Mucosa of rectum (tissue), 2 donors: ENCODE measurements at regions not wholly inside any gene's neighbourhood (a gene's known extent, or its start where the extent isn't known, plus 50 kb on each side); places are given as distances from the start of the nearest gene placed in this dataset.

ENCODE experiments used
- H3K27ac ChIP-seq, 2 donors: one replicate each; pipeline ENCODE4 v1.7.0; 2013; ENCODE audit warnings: inconsistent platforms in 2 of 2, low read depth in 2 of 2, low read length in 2 of 2
- H3K27me3 ChIP-seq, 2 donors: one replicate each; pipeline ENCODE4 v1.7.0; 2013; ENCODE audit warnings: low read length in 2 of 2; ENCODE audit not compliant: control insufficient read depth in 2 of 2, insufficient read depth in 2 of 2
- H3K36me3 ChIP-seq, 2 donors: one replicate each; pipeline ENCODE4 v1.7.0; 2013; ENCODE audit warnings: low read length in 2 of 2; ENCODE audit not compliant: control insufficient read depth in 2 of 2, insufficient read depth in 2 of 2
- H3K4me1 ChIP-seq, 2 donors: one replicate each; pipeline ENCODE4 v1.7.0; 2013; ENCODE audit warnings: low read length in 2 of 2, mild to moderate bottlenecking in 1 of 2; ENCODE audit not compliant: control insufficient read depth in 2 of 2, insufficient read depth in 2 of 2
- H3K4me3 ChIP-seq, 2 donors: one replicate each; pipeline ENCODE4 v1.7.0; 2013; ENCODE audit warnings: low read length in 2 of 2
- H3K9ac ChIP-seq, 2 donors: one replicate each; pipeline ENCODE4 v1.7.0; 2013; ENCODE audit warnings: low read length in 2 of 2, low read depth in 1 of 2, mild to moderate bottlenecking in 1 of 2
- H3K9me3 ChIP-seq, 2 donors: one replicate each; pipeline ENCODE4 v1.7.0; 2013; ENCODE audit warnings: low read length in 2 of 2; ENCODE audit not compliant: control insufficient read depth in 2 of 2
- donor health status: healthy.
- donor health status: Normal muscosa, but diverticular disease.

DNA sequence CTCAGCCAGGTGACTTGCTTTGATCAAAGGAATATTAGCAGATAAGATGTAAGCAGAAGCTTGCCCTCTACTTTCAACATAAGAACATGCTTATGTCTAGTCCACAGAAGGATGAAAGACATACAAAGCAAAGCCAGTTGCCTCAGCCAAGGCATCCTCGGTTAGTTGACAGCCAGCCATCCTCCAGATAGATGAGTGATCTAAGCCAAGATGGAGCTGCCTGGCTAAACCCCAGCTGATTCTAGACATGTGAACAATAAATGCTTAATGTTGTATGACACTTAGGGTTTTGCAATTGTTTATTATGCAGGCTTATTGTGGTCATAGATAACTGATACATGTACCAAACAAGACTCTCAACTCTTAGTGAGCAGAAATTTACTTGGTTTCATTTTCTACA lies 157.6 kb upstream of the TMTC2 start:
- Histone ChIP-seq H3K36me3 (no peaks in the 10 kb centered on the region), H3K27ac (no peak overlapping the region), H3K4me1 (no peaks in the 10 kb centered on the region), H3K27me3 (no peaks in the 10 kb centered on the region), H3K4me3 (no peak overlapping the region), H3K9me3 (no peaks in the 10 kb centered on the region), H3K9ac (no peak overlapping the region)

DNA sequence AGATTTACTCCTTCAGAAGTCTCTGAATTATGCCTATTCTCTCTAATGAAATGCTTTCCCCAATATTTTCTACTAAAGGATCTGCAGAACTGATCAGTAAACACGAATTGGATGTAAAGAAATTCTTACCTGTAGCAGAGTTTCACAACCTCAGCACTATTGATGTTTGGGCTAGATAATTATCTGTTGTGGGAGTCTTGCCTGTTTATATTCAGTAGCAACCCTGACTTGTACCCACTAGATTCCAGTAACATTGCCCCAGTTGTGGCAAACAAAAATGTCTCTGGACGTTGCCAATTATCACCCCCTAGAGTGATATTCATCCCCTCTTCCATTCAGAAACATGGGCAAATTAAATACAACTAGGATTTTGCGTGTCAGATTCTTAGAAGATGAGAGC lies 156.8 kb upstream of the TMTC2 start:
- H3K4me3 ChIP-seq = no peak overlapping the region
- no peaks in the 10 kb centered on the region for H3K27me3 ChIP-seq
- H3K27ac ChIP-seq = no peak overlapping the region

DNA sequence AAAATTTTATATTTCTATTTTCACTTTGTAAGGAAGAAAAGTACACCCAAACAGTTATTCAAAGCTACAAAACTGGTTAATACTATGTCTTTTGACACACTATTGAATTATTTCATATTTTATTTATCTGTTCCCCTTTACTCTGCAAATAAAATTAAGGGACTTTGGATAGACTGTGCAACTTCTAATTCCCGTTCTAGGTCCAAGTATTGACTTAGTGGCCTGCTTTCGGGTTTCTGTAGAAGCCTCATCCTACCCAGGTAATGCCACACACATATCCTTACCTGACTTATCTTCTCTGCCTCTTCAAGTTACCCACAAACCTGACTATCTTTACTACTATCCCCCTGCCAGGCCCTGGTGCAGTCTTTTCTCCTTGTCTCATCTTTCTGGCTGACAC lies 156.3 kb upstream of the TMTC2 start:
- no peaks in the 10 kb centered on the region for H3K9me3 ChIP-seq
- H3K36me3 ChIP-seq = no peaks in the 10 kb centered on the region
- H3K27ac ChIP-seq = no peak overlapping the region
- H3K9ac ChIP-seq = no peak overlapping the region
- no peak overlapping the region for H3K4me3 ChIP-seq
- H3K4me1 ChIP-seq = no peaks in the 10 kb centered on the region
- no peaks in the 10 kb centered on the region for H3K27me3 ChIP-seq

More for the DNA sequence above, 156.8 kb upstream of the TMTC2 start:
- Histone ChIP-seq H3K36me3 (no peaks in the 10 kb centered on the region), H3K9ac (no peak overlapping the region), H3K4me1 (no peaks in the 10 kb centered on the region), H3K9me3 (no peaks in the 10 kb centered on the region)

DNA sequence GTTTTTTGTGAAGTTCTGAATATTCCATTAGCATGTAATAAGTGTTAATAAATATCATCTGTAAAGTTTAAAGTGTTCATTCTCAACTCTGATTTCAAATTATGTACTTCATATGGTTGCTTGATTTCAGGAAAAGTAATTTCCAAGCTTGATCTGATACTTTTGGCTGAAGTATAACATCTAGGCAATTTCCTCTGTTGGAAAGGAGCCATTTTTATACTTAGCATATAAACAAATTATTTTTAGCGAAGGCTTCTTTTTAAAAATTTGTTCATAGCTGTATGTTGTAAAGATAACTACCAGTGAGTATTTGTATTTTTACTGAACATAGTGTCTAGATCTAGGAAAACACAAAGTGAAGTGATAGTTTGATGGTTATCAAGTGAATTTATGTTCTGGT lies 153.4 kb upstream of the TMTC2 start:
- Histone ChIP-seq H3K9me3 (no peaks in the 10 kb centered on the region), H3K27ac (no peak overlapping the region), H3K9ac (no peak overlapping the region), H3K36me3 (no peaks in the 10 kb centered on the region), H3K4me3 (no peak overlapping the region), H3K27me3 (no peaks in the 10 kb centered on the region), H3K4me1 (no peaks in the 10 kb centered on the region)

DNA sequence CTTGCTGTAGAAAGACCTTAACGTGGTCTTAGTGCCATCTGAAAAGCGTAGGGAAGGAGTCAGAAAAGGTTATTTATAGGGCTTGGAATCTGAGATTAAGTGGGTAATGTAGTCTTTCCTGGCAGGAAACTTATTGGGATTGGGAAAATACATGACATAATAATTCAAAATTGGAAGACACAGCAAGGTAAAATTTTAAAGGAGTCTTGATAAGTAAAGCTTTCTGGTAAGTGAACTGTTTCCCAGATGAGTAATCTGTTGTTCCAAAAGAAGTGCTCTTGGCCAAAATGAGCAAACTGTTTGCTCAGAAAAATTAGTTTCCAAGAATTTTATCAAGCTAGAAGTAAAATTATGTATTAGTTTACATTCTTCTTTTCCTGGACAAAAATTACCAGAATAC lies 149.3 kb upstream of the TMTC2 start:
- Histone ChIP-seq H3K4me3 (no peak overlapping the region), H3K36me3 (no peaks in the 10 kb centered on the region), H3K4me1 (no peaks in the 10 kb centered on the region), H3K9ac (no peak overlapping the region), H3K9me3 (no peaks in the 10 kb centered on the region), H3K27ac (no peak overlapping the region), H3K27me3 (no peaks in the 10 kb centered on the region)

DNA sequence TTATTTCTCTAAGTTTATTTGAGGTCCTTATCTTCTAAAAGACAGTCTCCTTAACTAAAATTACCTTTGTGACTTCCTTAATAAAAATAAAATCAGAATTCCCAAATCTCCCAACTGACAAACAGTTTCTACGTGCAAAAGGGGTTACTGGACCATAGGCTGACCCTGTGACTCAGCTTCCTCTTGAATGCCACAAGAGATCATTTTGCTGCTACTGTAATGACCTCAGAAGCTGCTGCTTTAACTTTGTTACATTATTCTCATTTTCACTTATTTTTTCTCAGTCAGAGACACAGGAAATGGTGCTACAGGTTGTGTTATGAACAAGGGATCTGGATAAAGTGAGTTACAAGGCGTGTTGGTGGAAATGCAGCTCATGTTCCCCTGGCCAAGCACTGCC lies 132.2 kb upstream of the TMTC2 start:
- no peak overlapping the region for H3K27ac ChIP-seq
- H3K4me1 ChIP-seq = no peaks in the 10 kb centered on the region
- H3K4me3 ChIP-seq = no peak overlapping the region
- no peaks in the 10 kb centered on the region for H3K27me3 ChIP-seq
- no peaks in the 10 kb centered on the region for H3K36me3 ChIP-seq
- H3K9ac ChIP-seq = no peak overlapping the region
- H3K9me3 ChIP-seq = no peaks in the 10 kb centered on the region

DNA sequence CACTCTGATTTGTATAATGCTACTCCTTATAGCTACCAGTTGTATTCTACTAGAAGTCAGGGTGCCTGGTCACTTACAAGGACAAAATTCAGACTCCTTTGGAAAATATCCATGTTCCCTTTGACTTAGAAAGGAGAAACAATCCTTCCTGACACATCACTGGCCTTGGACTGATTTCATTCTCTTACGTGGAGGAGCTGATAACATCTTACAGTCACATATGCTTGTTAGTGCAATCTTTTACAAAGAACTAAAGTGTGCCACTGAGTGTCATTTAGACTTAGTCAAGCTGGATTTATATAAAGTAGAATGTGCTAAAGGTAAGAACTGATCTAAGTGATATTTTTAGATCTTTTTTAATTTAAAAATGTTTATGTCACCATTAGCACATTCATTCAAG lies 131.0 kb upstream of the TMTC2 start:
- Histone ChIP-seq H3K36me3 (no peaks in the 10 kb centered on the region), H3K4me1 (no peaks in the 10 kb centered on the region), H3K27ac (no peak overlapping the region), H3K27me3 (no peaks in the 10 kb centered on the region), H3K9me3 (no peaks in the 10 kb centered on the region), H3K4me3 (no peak overlapping the region), H3K9ac (no peak overlapping the region)

DNA sequence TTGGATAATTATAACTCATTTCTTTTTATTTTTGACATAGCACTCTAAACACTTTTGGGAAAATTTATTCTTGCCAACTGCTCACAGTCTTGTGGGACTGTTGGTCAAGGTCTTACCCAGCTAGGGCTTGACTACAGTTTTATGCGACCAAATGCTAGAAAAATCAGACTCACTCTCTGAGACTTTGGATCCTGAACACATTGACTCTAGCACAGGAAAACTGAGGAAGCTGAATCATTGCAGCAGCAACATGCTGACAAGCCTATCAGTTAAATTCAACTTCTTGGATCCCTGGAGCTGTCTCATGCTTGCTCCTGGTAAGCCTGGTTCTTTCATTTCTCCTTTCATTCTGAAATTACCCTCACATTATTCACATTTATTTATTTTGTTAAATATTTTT lies 120.7 kb upstream of the TMTC2 start:
- H3K9me3 ChIP-seq = no peaks in the 10 kb centered on the region
- H3K4me3 ChIP-seq = no peak overlapping the region
- no peak overlapping the region for H3K27ac ChIP-seq
- H3K36me3 ChIP-seq = no peaks in the 10 kb centered on the region
- no peaks in the 10 kb centered on the region for H3K4me1 ChIP-seq
- no peak overlapping the region for H3K9ac ChIP-seq
- no peaks in the 10 kb centered on the region for H3K27me3 ChIP-seq

DNA sequence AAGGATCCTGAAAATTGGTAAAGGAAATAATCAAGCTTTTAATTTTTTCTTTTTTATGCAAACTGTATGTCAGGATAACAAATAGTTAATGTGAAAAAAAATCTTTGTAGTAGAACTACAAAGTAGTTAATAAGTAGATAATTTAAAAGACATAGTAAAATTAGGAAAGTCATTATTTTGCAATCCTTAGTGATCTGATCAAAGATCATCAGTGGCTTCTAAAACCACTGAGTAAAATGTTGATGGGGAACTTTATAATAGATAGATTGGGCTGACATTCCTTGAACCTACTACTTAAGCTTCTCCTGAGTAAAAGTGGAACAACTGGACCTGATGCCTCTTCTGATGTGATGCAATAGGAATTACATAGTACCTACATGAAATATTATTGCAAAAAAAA lies 119.0 kb upstream of the TMTC2 start:
- Histone ChIP-seq H3K27ac (no peak overlapping the region), H3K27me3 (no peaks in the 10 kb centered on the region), H3K9ac (no peak overlapping the region), H3K36me3 (no peaks in the 10 kb centered on the region), H3K9me3 (no peaks in the 10 kb centered on the region), H3K4me1 (no peaks in the 10 kb centered on the region), H3K4me3 (no peak overlapping the region)

DNA sequence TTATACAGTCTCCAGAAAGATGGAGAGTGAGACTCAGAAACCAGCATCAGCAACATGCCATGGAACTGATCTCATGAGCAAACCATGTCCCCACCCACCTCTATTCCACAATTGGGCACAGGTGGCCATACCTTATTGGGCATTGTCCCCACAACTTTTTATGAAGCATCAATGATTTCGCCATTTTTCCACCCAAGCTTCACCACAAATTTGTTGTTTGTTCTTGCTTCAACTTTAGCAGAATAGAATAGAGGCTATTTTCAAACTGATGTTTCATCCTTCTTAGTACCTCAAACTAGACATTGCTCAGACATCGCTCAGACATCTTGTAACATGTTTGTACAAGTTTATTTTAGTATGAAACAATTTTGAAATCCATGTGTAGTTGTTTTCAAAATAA lies 112.5 kb upstream of the TMTC2 start:
- Histone ChIP-seq H3K27me3 (no peaks in the 10 kb centered on the region), H3K9ac (no peak overlapping the region), H3K4me3 (no peak overlapping the region), H3K36me3 (no peaks in the 10 kb centered on the region), H3K27ac (no peak overlapping the region), H3K9me3 (no peaks in the 10 kb centered on the region), H3K4me1 (no peaks in the 10 kb centered on the region)

DNA sequence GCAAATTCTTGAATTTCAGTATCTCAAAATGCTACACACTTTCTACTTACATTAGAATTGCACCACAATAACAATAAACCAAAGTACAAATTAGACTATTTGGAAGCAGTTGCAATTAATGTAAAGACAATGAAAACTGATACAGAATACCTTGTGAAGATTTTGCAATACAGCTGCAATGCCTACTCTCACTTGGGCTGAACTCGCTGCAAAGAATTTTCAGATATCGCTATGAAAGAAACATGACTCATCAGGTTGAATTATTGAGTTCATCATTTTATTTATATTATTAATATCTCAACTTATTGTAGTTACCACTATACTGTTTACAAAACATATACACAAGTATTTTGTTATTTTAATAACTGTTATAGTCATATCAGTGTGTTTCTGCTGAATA lies 108.0 kb upstream of the TMTC2 start:
- H3K36me3 ChIP-seq = no peaks in the 10 kb centered on the region
- H3K4me3 ChIP-seq = no peak overlapping the region
- H3K4me1 ChIP-seq = no peaks in the 10 kb centered on the region
- H3K9ac ChIP-seq = no peak overlapping the region
- no peak overlapping the region for H3K27ac ChIP-seq
- H3K27me3 ChIP-seq = no peaks in the 10 kb centered on the region
- H3K9me3 ChIP-seq = no peaks in the 10 kb centered on the region
